ENCODE measurements at regions not wholly inside any gene's neighbourhood (a gene's known extent, or its start where the extent isn't known, plus 50 kb on each side); places are given as distances from the start of the nearest gene placed in this dataset.
"Not testable (repeated sequence)": the region's sequence is repeated elsewhere in the genome, so short reads cannot be mapped to it uniquely, and the experiment has no call there.

- no peak for DNase-seq (ENCODE audit: low read depth)
These were observed 229.0 kb downstream of the TLE3 start for GRCh38 chr15:69868756-69869155.

DNA sequence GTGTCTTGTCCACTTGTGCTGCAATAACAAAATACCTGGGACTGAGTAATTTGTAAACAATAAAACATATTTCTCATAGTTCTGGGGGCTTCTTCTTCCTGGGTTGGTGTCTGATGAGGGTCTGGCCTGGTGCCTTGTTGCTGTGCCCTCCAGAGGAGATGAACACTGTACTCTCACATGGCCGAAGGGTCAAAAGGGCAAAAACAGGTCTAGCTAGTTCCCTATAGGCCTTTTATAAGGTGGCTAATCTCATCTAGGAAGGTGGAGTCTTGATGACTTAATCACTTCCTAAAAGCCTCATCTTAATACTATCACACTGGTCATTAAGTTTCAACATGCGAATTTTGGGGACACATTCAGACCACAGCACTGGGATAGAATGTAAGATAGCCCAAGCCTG is 228.4 kb downstream of the TLE3 start:
- DNase-seq (ENCODE audit: low read depth), result no peak

DNA sequence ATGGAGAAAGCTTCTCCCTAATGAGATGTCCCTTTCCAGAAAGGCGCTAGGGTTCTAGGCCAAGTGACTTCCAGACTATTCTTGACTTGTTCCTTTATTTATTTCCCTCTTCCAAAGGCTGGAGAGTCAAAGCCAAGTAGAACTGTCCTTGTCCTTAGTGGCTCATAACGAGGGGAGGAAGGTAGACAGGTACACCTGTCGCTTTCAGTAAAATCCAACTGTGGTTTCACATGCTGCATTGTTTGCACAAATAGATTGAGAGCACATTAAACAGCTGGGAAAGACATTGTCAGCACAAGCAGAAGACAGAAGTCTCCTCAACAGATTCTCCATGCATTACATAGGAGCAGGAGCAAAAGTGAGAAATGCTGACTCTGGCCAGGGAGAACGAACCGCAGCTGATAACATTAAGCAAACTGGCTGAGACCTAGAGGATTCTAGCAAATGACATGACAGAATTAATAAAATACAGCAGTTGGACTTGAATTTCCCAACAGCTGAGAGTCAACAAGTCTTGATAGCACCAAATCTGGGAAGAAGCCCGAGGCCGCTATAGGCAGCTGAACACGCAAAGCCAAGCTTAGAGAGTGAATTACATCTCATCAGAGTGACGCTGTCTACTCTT is 227.7 kb downstream of the TLE3 start:
- no peak for DNase-seq (ENCODE audit: low read depth)

GRCh38 chr15:69871511-69872134 is 226.1 kb downstream of the TLE3 start:
- no peak for DNase-seq (ENCODE audit: low read depth)

DNA sequence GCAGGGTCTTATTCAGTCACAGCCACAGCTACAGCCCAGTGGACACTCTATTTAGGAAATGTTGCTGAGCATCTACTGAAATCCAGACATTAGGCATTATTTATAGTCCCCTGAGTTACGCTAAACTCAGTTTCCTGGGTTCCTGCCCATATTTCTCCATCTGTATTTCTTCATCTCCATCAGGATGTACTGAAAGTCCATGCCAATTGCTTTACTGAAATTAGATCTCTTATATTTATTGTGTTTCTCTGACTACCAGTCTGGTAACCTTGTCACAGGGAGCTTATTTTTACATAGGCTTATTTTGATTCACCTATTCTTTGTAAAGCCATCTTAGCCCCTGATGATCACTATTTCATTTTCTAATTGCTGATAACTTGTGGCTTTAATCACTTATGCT is 223.9 kb downstream of the TLE3 start:
- no peak for DNase-seq (ENCODE audit: low read depth)

DNA sequence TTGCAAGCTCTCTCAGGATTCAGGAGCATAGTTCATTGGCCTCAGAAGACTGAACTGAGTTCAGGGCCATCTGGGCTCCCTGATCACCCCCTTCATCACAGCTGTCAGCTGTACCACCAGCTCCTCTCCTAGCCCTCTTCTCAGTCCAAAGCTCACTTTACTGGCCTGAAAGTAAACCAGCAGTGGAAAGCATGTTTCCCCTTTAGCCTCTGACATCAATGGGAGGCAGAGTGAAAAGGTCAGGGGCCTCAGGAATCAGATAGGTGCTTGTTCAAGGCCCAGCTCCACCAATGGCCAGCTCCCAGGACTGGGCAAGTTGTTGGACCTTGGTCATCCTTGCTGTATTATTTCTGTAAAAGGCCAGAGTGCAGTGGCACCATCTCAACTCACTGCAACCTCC is 223.4 kb downstream of the TLE3 start:
- no peak for DNase-seq (ENCODE audit: low read depth)

DNA sequence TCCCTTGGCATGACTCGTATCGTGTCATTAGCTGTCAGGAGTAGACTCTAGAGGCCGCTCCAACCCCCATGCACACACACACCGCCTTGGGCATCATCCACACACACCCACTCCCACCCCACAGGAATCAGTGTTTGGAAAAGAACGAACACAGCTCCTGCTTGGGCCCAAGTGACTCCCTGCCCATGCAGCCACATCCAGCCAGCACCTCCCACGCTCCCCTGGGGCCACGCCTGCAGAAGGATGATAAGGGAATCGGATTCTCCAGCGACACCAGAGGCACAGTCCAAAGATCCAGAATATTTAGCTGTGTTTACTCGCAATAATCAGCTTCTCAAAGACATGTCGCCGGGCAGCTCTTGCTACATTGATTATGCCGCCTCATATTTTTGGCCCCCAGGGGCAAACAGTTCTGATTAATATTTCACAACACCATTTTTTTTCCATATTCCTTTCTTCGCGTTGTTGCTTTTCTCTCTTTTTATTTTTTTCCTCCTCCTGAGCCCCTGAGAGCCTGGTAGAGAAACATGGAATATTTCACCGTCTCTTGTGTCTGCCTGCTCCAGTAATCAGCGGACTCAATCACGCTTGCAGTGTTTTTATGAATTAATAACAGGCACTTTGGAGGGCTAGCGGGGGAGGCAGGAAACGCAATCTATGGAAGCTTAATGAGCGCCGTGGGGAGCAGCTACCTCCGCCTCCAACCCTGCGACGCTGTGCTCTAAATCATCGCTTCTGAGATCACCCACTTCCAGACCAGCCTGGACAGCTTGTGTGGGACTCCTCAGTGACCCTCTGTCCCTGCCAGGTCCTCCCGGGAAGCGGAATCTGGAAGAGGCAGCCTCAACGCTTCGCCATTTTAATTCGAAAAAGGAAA is 221.4 kb downstream of the TLE3 start:
- DNase-seq (ENCODE audit: low read depth), result no peak

GRCh38 chr15:69879963-69880362 is 217.8 kb downstream of the TLE3 start:
- DNase-seq (ENCODE audit: low read depth), result not testable (repeated sequence)

- DNase-seq (ENCODE audit: low read depth), result no peak
These were observed 217.0 kb downstream of the TLE3 start for GRCh38 chr15:69880571-69881301.

DNA sequence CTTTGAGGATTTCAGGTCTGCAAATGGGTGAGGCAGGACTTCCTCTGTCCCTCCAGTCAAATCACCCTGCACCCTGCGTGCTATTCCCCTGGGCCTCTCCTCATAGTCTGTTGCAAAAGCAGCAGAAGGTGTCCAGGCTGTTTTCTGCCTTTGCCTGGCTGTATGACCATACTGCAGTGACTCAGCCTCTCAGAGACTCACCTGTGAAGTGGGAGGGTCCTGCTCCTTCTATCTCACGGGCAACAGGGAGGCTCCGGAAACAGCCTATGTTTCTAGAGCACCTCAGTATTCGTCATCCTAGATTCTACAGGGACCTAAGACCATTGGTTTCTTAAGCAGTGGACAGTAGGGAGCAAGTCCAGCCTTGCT is 216.4 kb downstream of the TLE3 start:
- no peak for DNase-seq (ENCODE audit: low read depth)

- no peak for DNase-seq (ENCODE audit: low read depth)
These were observed 216.0 kb downstream of the TLE3 start for GRCh38 chr15:69881766-69882165.

DNA sequence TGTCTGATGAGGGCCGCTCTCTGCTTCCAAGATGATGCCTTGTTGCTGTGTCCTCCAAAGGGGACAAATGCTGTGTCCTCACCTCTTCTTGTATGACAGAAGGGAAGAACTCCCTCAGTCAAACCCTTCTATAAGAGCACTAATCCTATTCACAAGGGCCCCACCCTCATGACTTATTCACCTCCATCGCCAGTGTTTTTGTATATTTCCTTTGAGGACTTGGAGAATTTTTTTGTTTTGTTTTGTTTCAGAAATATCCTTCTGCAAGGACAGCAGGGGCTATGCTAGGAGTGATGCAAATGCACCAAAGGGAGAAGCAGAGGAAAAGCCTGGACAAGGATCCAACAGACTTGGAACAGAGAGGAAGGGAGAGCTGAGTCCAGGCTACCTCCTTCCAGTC is 214.4 kb downstream of the TLE3 start:
- DNase-seq (ENCODE audit: low read depth), result no peak

DNA sequence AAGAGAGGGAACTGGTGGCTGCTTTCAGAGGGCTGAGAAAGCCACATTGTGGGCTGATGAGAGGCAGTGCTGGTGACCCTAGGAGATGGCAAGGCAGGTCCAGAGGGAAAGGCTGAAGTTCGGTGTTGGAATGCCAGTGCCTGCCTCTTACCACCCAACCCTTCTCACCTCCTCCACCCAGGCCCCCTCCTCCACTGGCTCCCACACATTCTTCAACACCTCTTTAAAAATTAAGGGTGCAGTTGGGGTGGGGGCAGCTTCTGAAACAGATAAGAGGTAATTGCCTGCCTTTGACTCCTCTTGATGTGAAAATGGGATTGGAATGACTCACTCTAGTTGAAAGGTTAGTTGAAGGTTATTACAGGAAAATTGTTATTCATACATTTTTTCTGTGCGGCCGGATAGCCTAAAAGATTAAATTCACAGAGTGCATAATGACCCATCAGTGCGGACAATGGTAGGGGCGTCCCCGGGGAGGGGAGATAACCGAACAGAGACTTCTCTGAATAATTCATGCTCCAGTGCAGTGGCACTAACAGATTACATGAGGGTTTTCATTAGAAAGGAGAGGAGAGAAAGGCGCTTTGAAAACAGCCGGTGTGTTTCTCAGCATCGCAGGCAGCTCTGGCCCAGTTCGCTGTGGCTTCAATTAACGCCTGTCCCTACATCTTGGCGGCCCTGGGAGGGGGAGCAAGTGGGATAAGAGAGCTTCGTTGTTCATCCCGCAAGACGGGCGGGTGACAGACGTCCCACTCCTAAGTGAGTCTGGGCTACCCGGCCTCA is 212.4 kb downstream of the TLE3 start:
- no peak for DNase-seq (ENCODE audit: low read depth)

DNA sequence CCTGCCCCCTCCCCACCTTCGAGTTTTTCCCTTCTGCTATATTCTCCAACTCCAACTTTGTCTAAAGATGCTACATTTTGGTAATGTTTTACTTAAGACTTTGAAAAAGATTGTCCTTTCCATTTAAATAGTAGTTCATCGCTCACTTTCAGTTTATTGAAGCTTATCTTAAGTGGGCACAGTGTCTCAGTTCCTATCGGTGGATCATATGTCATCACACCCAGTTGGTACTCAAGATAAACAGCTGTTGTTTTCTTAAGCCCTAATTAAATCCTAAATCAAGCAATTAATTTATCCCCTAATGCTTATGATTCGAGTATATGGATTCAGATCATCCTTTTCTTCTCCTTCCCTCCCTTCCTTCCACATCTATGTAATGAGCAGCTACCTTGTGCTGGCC is 210.7 kb downstream of the TLE3 start:
- DNase-seq (ENCODE audit: low read depth), result no peak

DNA sequence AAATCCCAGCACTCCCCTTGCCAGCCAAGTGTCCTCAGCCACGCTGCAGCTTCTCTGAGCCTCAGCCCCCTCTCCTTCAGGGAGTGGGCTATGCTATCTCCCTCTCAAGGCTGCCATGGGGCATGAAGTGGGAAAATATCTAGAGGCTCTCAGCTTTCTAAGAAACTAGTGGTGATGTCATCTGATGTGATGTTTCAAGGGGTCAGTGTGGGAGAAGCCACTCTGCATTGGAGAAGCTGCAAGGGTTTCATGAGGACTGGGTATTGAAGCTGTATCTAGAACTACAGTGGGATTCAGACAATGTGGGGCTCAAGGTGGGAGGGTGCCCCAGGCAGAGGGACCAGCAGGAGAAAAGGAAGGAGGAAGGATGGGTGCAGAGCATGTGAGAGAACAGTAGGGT is 210.2 kb downstream of the TLE3 start:
- no peak for DNase-seq (ENCODE audit: low read depth)

DNA sequence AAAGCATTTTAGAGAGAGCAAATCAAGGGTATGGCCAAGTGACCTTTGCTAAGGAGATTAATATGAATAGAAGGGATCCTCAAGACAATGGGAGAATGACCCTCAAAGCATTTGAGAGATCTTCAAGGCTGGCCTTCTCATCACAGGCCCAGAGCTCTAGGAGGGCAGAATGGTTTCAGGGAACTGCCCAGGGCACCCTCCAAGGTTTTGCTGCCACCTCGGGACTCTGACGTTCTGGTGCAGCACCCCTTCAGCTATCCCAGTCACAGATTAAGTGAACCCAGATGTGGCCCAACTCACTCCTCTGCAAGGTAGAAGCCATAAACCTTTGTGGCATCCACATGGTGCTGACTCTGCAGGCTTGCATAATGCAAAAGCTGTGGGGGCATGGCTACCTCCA is 209.3 kb downstream of the TLE3 start:
- DNase-seq (ENCODE audit: low read depth), result no peak

DNA sequence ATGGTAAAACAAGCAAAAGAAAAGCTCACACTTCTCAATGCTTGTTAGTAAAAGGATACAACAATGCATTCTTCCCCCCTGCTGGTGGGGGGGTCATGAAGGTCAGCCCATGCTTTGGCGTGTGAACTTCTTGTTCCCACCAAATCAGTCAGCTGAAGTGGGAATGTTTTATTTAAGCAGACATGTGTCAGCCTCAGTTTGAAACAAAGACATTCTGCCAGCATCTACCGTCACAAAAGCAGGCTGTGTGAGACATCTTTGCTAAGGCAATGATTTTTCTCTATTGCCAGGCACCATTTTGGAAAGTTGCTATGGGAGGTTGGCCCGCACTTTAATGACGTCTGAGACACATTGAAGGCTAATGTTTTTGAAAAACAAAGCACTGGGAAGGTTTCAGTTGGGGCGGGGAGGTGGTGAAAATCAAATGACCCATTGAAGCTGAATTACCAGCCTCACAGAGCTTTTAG is 206.6 kb downstream of the TLE3 start:
- DNase-seq (ENCODE audit: low read depth), result no peak

- DNase-seq (ENCODE audit: low read depth), result no peak
These were observed 206.1 kb downstream of the TLE3 start for GRCh38 chr15:69891606-69892005.

DNA sequence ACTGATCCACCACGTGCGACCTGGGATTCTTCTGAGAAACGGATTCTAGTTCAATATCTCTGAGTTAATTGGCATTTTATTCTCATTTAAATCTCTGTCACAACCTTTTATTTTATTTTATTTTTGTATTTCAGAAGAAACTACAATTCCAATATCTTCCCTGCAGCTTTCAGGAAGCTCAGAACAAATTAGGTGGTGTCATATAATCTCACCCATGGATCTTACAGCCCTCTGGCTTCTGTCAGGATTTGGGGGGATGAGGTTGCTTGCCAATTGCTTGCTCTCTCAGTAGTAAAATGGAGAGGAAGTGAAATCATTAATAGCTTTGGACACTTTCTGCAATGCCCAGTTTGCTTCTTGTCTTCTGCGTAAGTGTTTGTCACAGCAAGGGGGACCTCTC is 205.4 kb downstream of the TLE3 start:
- no peak for DNase-seq (ENCODE audit: low read depth)

DNA sequence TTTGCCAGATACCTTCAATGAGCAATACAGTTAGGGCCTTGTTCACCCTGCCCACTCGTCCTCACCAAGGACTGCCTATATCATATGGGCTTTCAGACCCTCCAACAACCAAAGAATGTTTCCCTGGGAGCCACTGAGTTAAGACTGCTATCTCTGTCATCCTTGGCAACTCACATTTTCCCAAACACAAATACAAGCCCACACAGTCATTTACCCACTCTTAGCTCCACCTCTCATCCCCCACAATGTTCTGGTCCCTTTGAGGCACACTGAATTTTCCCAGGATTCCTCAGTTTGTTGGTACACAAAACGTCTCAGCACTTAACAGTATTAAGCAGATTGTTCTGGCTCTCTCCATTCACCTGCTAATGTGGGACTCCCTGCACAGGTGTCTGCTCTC is 204.6 kb downstream of the TLE3 start:
- DNase-seq (ENCODE audit: low read depth), result no peak

GRCh38 chr15:69893863-69894262 is 203.9 kb downstream of the TLE3 start:
- no peak for DNase-seq (ENCODE audit: low read depth)

GRCh38 chr15:69895202-69895601 is 202.5 kb downstream of the TLE3 start:
- no peak for DNase-seq (ENCODE audit: low read depth)

Data from activated T-cell treated with anti-CD3 and anti-CD28 coated beads for 24 hours (primary cell).